ENCODE measurements at regions not wholly inside any gene's neighbourhood (a gene's known extent, or its start where the extent isn't known, plus 50 kb on each side); places are given as distances from the start of the nearest gene placed in this dataset.

DNA sequence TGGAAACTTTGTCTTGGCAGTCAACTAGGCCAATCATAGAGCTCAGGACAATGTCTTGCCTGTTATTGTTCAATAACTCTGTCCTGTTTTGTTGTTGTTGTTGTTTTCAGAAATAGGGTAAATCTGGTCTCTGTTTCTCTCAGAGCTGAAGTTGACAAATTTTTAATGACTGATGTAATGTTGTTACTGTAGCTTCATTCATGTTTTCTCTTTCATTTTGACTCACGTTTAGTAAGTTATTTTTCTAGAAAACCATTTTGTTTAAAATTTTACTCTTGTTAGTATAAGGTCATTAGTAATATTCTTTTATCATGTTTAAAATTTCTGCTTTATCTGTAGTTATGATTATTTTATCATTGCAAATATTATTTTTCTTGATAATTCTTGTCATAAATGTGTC lies 51.6 kb upstream of the GRIK2 start:
- in situ Hi-C loops (cut with HindIII; ENCODE audit: low pct_ligation_motif_present, low pct_unique_long_range_greater_than_20kb, low sequenced_read_pairs) = no loop called here
- no peak for DNase-seq
